Mesendoderm (in vitro differentiated cells): ENCODE measurements at regions not wholly inside any gene's neighbourhood (a gene's known extent, or its start where the extent isn't known, plus 50 kb on each side); places are given as distances from the start of the nearest gene placed in this dataset.

Experiments used
- DNase-seq: peaks from one replicate; pipeline ENCODE4 v3.0.0; 2013
- H2AK5ac ChIP-seq: 2 replicates; pipeline ENCODE4 v1.6.1; 2013; ENCODE audit warnings: low read length, inconsistent platforms
- H2BK120ac ChIP-seq: 2 replicates; pipeline ENCODE4 v1.6.1; 2013; ENCODE audit warnings: low read depth, mild to moderate bottlenecking, low read length, moderate library complexity, mixed read lengths
- H2BK15ac ChIP-seq: replicated peaks from 2 replicates; pipeline ENCODE4 v1.6.1; 2013; ENCODE audit warnings: low read depth, mild to moderate bottlenecking, moderate library complexity
- H2BK5ac ChIP-seq: 2 replicates; pipeline ENCODE4 v1.6.1; 2013; ENCODE audit warnings: low read length, inconsistent platforms
- H3K18ac ChIP-seq: 2 replicates; pipeline ENCODE4 v1.6.1; 2013; ENCODE audit warnings: mild to moderate bottlenecking, low read length, mixed read lengths
- H3K23ac ChIP-seq: one replicate; pipeline ENCODE4 v1.6.1; 2013; ENCODE audit warnings: low read length
- H3K27ac ChIP-seq: 2 replicates; pipeline ENCODE4 v1.5.1; 2013; ENCODE audit warnings: low read depth, mild to moderate bottlenecking, inconsistent platforms, low read length, moderate library complexity
- H3K27me3 ChIP-seq: 2 replicates; pipeline ENCODE4 v1.6.1; 2013; ENCODE audit warnings: low read length, control low read depth, mild to moderate bottlenecking, inconsistent platforms; ENCODE audit not compliant: insufficient read depth, poor library complexity
- H3K36me3 ChIP-seq: 2 replicates; pipeline ENCODE4 v1.6.1; 2013; ENCODE audit warnings: low read length, inconsistent platforms; ENCODE audit not compliant: control insufficient read depth, insufficient read depth
- H3K4ac ChIP-seq: one replicate; pipeline ENCODE4 v1.6.1; 2013; ENCODE audit warnings: low read depth, mild to moderate bottlenecking, low read length, moderate library complexity
- H3K4me1 ChIP-seq: 2 replicates; pipeline ENCODE4 v1.6.1; 2013; ENCODE audit warnings: low read depth, low read length, inconsistent platforms; ENCODE audit not compliant: control insufficient read depth
- H3K4me2 ChIP-seq: 2 replicates; pipeline ENCODE4 v1.6.1; 2013; ENCODE audit warnings: low read length
- H3K4me3 ChIP-seq: 2 replicates; pipeline ENCODE4 v1.5.1; 2013; ENCODE audit warnings: mild to moderate bottlenecking, low read length
- H3K56ac ChIP-seq: one replicate; pipeline ENCODE4 v1.6.1; 2013; ENCODE audit warnings: low read length
- H3K79me1 ChIP-seq: 2 replicates; pipeline ENCODE4 v1.6.1; 2013; ENCODE audit warnings: low read length, inconsistent platforms
- H3K79me2 ChIP-seq: 2 replicates; pipeline ENCODE4 v1.6.1; 2013; ENCODE audit warnings: mild to moderate bottlenecking, low read length; ENCODE audit not compliant: control insufficient read depth, insufficient read depth
- H3K9ac ChIP-seq: 2 replicates; pipeline ENCODE4 v1.6.1; 2013; ENCODE audit warnings: low read length, inconsistent platforms
- H4K5ac ChIP-seq: one replicate; pipeline ENCODE4 v1.6.1; 2013; ENCODE audit warnings: low read length
- H4K8ac ChIP-seq: one replicate; pipeline ENCODE4 v1.6.1; 2013; ENCODE audit warnings: low read depth, mild to moderate bottlenecking, control low read depth, low read length, moderate library complexity
- WGBS: extraction: QIAGEN DNeasy Blood & Tissue Kit; methylation state at CpG from one replicate; pipeline ENCODE4 v1.1.7; 2013; ENCODE audit warnings: low lambda C conversion rate, missing lambda C conversion rate; ENCODE audit not compliant: insufficient coverage; ENCODE audit errors: extremely low coverage; 5-methylcytosine and 5-hydroxymethylcytosine counted together

- no CpG with 5 or more reads among the region's 1 CpG for WGBS
- no peak overlapping the region for H3K9ac ChIP-seq
- H2BK15ac ChIP-seq = no peak overlapping the region
- no peak overlapping the region for H3K56ac ChIP-seq
- H2BK5ac ChIP-seq = no peak overlapping the region
- no peak overlapping the region for H3K4me2 ChIP-seq
- no peak overlapping the region for H4K8ac ChIP-seq
- DNase-seq = no peak
- H3K23ac ChIP-seq = no peak overlapping the region
- H2AK5ac ChIP-seq = no peak overlapping the region
- no peak overlapping the region for H4K5ac ChIP-seq
- no peaks in the 10 kb centered on the region for H3K4me1 ChIP-seq
- H3K18ac ChIP-seq = no peak overlapping the region
- H3K79me2 ChIP-seq = no peaks in the 10 kb centered on the region
- no peak overlapping the region for H3K27ac ChIP-seq
- no peak overlapping the region for H3K4me3 ChIP-seq
- H3K79me1 ChIP-seq = no peaks in the 10 kb centered on the region
- no peaks in the 10 kb centered on the region for H3K36me3 ChIP-seq
- H3K4ac ChIP-seq = no peak overlapping the region
- no peaks in the 10 kb centered on the region for H3K27me3 ChIP-seq
- H2BK120ac ChIP-seq = no peak overlapping the region
Measured at GRCh38 chr12:63047146-63047545, 103.9 kb downstream of the AVPR1A start.

GRCh38 chr12:63045020-63045860 is 105.8 kb downstream of the AVPR1A start:
- Histone ChIP-seq H3K4ac (no peak overlapping the region), H3K36me3 (no peaks in the 10 kb centered on the region), H3K56ac (no peak overlapping the region), H3K27ac (no peak overlapping the region), H3K79me2 (no peaks in the 10 kb centered on the region), H3K4me2 (no peak overlapping the region), H3K79me1 (no peaks in the 10 kb centered on the region), H3K27me3 (no peaks in the 10 kb centered on the region), H3K4me3 (no peak overlapping the region), H3K23ac (no peak overlapping the region), H2BK15ac (no peak overlapping the region), H3K4me1 (no peaks in the 10 kb centered on the region), H2BK5ac (no peak overlapping the region), H4K5ac (no peak overlapping the region), H3K9ac (no peak overlapping the region), H3K18ac (no peak overlapping the region), H2AK5ac (no peak overlapping the region), H4K8ac (no peak overlapping the region), H2BK120ac (no peak overlapping the region)
- no CpG with 5 or more reads among the region's 4 CpGs for WGBS
- DNase-seq = peak; percentile 86

DNA sequence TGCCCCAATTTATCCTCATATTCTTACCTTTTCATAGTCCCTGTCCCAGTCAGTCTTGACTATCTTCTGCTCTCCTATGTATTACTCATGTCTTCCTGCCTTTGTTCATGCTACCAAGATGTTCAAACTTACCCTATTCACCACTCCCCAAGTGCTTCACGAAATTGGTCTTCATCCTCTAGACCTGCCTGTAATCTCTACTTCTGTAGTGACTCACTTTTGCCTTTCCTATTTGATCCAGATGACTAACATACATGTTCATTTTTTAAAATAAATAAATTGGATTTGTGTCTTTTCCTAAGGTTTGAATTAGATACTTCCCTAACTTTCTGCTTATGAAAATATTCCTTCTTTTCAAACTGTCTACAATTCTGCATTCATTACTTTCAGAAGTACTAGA is 107.7 kb upstream of the PPM1H start:
- H3K27ac ChIP-seq = no peak overlapping the region
- no peak overlapping the region for H3K4me3 ChIP-seq
- no peak overlapping the region for H4K8ac ChIP-seq
- H2AK5ac ChIP-seq = no peak overlapping the region
- no peak overlapping the region for H2BK15ac ChIP-seq
- no peak overlapping the region for H3K4me2 ChIP-seq
- no CpG with 5 or more reads among the region's 1 CpG for WGBS
- H3K9ac ChIP-seq = no peak overlapping the region
- H3K27me3 ChIP-seq = no peaks in the 10 kb centered on the region
- DNase-seq = no peak
- H3K79me2 ChIP-seq = no peaks in the 10 kb centered on the region
- H3K18ac ChIP-seq = no peak overlapping the region
- no peaks in the 10 kb centered on the region for H3K79me1 ChIP-seq
- no peak overlapping the region for H3K4ac ChIP-seq
- H3K4me1 ChIP-seq = no peaks in the 10 kb centered on the region
- H2BK120ac ChIP-seq = no peak overlapping the region
- no peak overlapping the region for H2BK5ac ChIP-seq
- H3K56ac ChIP-seq = no peak overlapping the region
- H4K5ac ChIP-seq = no peak overlapping the region
- no peaks in the 10 kb centered on the region for H3K36me3 ChIP-seq
- no peak overlapping the region for H3K23ac ChIP-seq

GRCh38 chr12:63041601-63042000 is 106.7 kb upstream of the PPM1H start:
- Histone ChIP-seq H3K4me1 (no peaks in the 10 kb centered on the region), H3K27ac (no peak overlapping the region), H3K79me1 (no peaks in the 10 kb centered on the region), H2BK120ac (no peak overlapping the region), H4K8ac (no peak overlapping the region), H3K9ac (no peak overlapping the region), H2BK5ac (no peak overlapping the region), H3K18ac (no peak overlapping the region), H3K79me2 (no peaks in the 10 kb centered on the region), H3K36me3 (no peaks in the 10 kb centered on the region), H4K5ac (no peak overlapping the region), H2AK5ac (no peak overlapping the region), H3K23ac (no peak overlapping the region), H3K27me3 (no peaks in the 10 kb centered on the region), H3K4me2 (no peak overlapping the region), H3K4ac (no peak overlapping the region), H2BK15ac (no peak overlapping the region), H3K56ac (no peak overlapping the region), H3K4me3 (no peak overlapping the region)
- DNase-seq = no peak
- no CpG with 5 or more reads among the region's 1 CpG for WGBS

DNA sequence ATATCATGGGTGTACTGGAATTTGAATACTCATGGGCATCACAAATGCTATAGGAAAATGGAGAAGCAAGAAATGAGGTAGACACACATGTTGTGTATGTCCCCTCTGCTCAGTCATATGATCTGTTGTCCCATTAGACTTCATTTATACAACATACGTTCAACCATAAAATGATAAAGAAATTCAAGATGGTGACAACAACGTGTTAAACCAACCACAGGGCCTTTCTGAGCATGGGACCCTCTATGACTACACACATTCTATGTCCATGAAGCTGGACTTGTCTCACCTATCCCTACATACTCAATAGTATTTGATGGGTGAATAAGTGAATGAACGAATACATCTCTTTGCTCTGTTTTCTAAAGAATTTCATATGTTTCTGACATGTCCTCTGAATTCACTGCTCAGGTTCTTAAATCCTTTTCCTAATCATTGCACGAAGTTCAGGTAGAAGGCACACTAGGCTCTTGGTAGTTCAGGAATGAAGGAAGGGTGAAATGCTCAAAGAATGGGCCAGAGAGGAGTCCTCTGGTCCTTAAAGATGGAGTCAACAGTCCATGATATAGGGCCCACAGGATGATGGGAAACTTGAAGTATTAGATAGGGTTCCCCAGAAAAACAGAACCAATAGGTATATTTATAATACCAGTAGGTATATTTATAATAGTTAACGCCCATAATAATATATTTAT is 105.7 kb upstream of the PPM1H start:
- H3K27ac ChIP-seq = no peak overlapping the region
- no peak overlapping the region for H3K56ac ChIP-seq
- H2BK15ac ChIP-seq = no peak overlapping the region
- H3K79me1 ChIP-seq = no peaks in the 10 kb centered on the region
- no peak for DNase-seq
- H3K9ac ChIP-seq = no peak overlapping the region
- no peak overlapping the region for H3K23ac ChIP-seq
- H2AK5ac ChIP-seq = no peak overlapping the region
- no peak overlapping the region for H3K4ac ChIP-seq
- no peak overlapping the region for H3K4me3 ChIP-seq
- H3K36me3 ChIP-seq = no peaks in the 10 kb centered on the region
- no peaks in the 10 kb centered on the region for H3K4me1 ChIP-seq
- H3K18ac ChIP-seq = no peak overlapping the region
- H2BK5ac ChIP-seq = no peak overlapping the region
- H3K79me2 ChIP-seq = no peaks in the 10 kb centered on the region
- H2BK120ac ChIP-seq = no peak overlapping the region
- H3K27me3 ChIP-seq = no peaks in the 10 kb centered on the region
- no peak overlapping the region for H4K5ac ChIP-seq
- no CpG with 5 or more reads among the region's 5 CpGs for WGBS
- no peak overlapping the region for H4K8ac ChIP-seq
- no peak overlapping the region for H3K4me2 ChIP-seq
